ENCODE measurements at regions not wholly inside any gene's neighbourhood (a gene's known extent, or its start where the extent isn't known, plus 50 kb on each side); places are given as distances from the start of the nearest gene placed in this dataset.
"Not testable (repeated sequence)": the region's sequence is repeated elsewhere in the genome, so short reads cannot be mapped to it uniquely, and the experiment has no call there.

- DNase-seq: no peak
These were observed 496.0 kb upstream of the ADGRB3 start for GRCh38 chr6:68139130-68139529.

- DNase-seq: no peak
These were observed 500.3 kb upstream of the ADGRB3 start for GRCh38 chr6:68134796-68135195.

GRCh38 chr6:68128211-68128610, 506.9 kb upstream of the ADGRB3 start:
- no peak for DNase-seq

GRCh38 chr6:68127074-68127473, 508.0 kb upstream of the ADGRB3 start:
- DNase-seq: no peak

GRCh38 chr6:68126089-68126749, 508.9 kb upstream of the ADGRB3 start:
- no peak for DNase-seq

GRCh38 chr6:68122975-68123374, 512.1 kb upstream of the ADGRB3 start:
- DNase-seq: not testable (repeated sequence)

GRCh38 chr6:68122032-68122431, 513.0 kb upstream of the ADGRB3 start:
- DNase-seq: no peak

GRCh38 chr6:68120954-68121353, 514.1 kb upstream of the ADGRB3 start:
- not testable (repeated sequence) for DNase-seq

- DNase-seq: no peak
These were observed 520.5 kb upstream of the ADGRB3 start for GRCh38 chr6:68114463-68115047.

- DNase-seq: no peak
These were observed 526.7 kb upstream of the ADGRB3 start for GRCh38 chr6:68108233-68108835.

GRCh38 chr6:68094070-68094469, 541.0 kb upstream of the ADGRB3 start:
- no peak for DNase-seq

- no peak for DNase-seq
These were observed 547.5 kb upstream of the ADGRB3 start for GRCh38 chr6:68087399-68088133.

- DNase-seq: no peak
These were observed 548.9 kb upstream of the ADGRB3 start for GRCh38 chr6:68086199-68086598.

GRCh38 chr6:68085599-68085998, 549.5 kb upstream of the ADGRB3 start:
- DNase-seq: not testable (repeated sequence)

- no peak for DNase-seq
These were observed 553.0 kb upstream of the ADGRB3 start for GRCh38 chr6:68082086-68082485.

GRCh38 chr6:68080074-68080473, 555.0 kb upstream of the ADGRB3 start:
- DNase-seq: no peak

- DNase-seq: no peak
These were observed 557.4 kb upstream of the ADGRB3 start for GRCh38 chr6:68077661-68078060.

- no peak for DNase-seq
These were observed 563.3 kb upstream of the ADGRB3 start for GRCh38 chr6:68071740-68072139.

- DNase-seq: no peak
These were observed 565.0 kb upstream of the ADGRB3 start for GRCh38 chr6:68069921-68070710.

- DNase-seq: no peak
These were observed 575.2 kb upstream of the ADGRB3 start for GRCh38 chr6:68059899-68060298.

- DNase-seq: no peak
These were observed 575.8 kb upstream of the ADGRB3 start for GRCh38 chr6:68059261-68059660.

GRCh38 chr6:68056596-68056995, 578.5 kb upstream of the ADGRB3 start:
- not testable (repeated sequence) for DNase-seq

GRCh38 chr6:68054756-68055155, 580.3 kb upstream of the ADGRB3 start:
- no peak for DNase-seq
